Activated T-cell treated with anti-CD3 and anti-CD28 coated beads, Interleukin-2, amount 50 U/mL, for 4 hours (primary cell): ENCODE measurements at regions not wholly inside any gene's neighbourhood (a gene's known extent, or its start where the extent isn't known, plus 50 kb on each side); places are given as distances from the start of the nearest gene placed in this dataset.
"Not testable (repeated sequence)": the region's sequence is repeated elsewhere in the genome, so short reads cannot be mapped to it uniquely, and the experiment has no call there.

Experiments
- ATAC-seq, 2 donors: fragments of 200-7000 bp; cut with Tn5 transposase; one replicate each; pipeline ENCODE4 v1.10.0; 2021
- DNase-seq: peaks from one replicate; pipeline ENCODE4 v3.0.0-alpha.2; 2020
- H3K27me3 Mint-ChIP-seq: one replicate; pipeline ENCODE4 v1.8.0; 2021; ENCODE audit warnings: low read depth, mixed read lengths
- H3K36me3 Mint-ChIP-seq: one replicate; pipeline ENCODE4 v1.8.0; 2022; ENCODE audit warnings: mixed read lengths; ENCODE audit not compliant: insufficient read depth
- H3K4me1 Mint-ChIP-seq: one replicate; pipeline ENCODE4 v1.8.0; 2021; ENCODE audit warnings: low read depth, mixed read lengths
- H3K4me3 Mint-ChIP-seq: one replicate; pipeline ENCODE4 v1.8.0; 2021; ENCODE audit warnings: mild to moderate bottlenecking, moderate library complexity, mixed read lengths
- H3K9me3 Mint-ChIP-seq: one replicate; pipeline ENCODE4 v1.8.0; 2021; ENCODE audit warnings: mixed read lengths

DNA sequence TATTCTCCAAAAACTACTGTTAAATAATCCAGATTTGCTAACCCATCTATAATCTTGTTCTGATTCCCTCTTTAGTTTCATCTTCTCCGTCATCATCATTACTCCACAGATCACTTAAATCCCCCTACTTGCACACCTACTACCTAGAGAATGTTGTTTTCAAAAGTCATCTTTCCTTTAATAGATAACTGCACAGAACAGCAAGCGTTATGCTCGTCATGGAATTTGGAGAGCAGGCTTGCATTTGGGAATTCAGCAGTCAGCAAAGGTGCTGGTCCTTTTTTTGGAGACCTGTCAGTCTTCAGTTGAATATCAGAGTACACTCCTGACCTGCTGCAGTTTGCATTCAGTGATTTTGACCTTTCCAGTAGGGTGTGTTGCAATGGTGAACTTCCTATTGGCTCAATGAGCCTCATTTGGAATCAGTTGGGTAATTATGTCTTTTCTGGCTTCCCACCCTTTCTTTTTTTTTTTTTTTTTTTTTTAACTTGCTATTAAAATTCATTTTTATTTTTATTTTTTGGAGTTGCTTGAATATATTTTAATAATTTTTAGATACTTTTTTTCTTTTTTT is 110.6 kb downstream of the HNRNPLL start:
- Mint-ChIP-seq H3K4me1 (no peaks in the 10 kb centered on the region), H3K27me3 (no peaks in the 10 kb centered on the region), H3K4me3 (no peak overlapping the region), H3K36me3 (no peaks in the 10 kb centered on the region), H3K9me3 (no peaks in the 10 kb centered on the region)
- ATAC-seq = no peak
- no peak for DNase-seq

DNA sequence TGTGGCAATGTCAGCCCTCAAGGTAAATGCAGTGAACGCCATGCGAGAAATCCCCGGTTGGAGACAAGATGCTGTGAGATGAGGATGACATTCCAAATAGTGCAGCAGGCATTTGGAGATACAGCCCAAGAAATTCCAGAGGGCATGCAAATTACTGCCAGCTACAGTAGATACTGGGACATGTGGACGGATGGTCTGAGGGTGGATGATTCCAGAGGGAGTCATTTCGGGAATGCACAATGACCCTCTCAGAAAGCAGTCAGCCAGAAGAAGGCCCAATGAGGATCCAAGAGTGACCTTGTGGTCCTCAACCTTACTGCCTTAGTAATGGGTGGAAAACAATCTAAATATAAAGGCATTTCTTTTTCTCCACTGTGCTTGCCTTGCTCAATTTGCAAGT is 111.3 kb downstream of the HNRNPLL start:
- ATAC-seq (no peak), DNase-seq (no peak)
- no peak overlapping the region for H3K4me3 Mint-ChIP-seq
- no peaks in the 10 kb centered on the region for H3K9me3 Mint-ChIP-seq
- no peaks in the 10 kb centered on the region for H3K36me3 Mint-ChIP-seq
- no peaks in the 10 kb centered on the region for H3K4me1 Mint-ChIP-seq
- no peaks in the 10 kb centered on the region for H3K27me3 Mint-ChIP-seq

DNA sequence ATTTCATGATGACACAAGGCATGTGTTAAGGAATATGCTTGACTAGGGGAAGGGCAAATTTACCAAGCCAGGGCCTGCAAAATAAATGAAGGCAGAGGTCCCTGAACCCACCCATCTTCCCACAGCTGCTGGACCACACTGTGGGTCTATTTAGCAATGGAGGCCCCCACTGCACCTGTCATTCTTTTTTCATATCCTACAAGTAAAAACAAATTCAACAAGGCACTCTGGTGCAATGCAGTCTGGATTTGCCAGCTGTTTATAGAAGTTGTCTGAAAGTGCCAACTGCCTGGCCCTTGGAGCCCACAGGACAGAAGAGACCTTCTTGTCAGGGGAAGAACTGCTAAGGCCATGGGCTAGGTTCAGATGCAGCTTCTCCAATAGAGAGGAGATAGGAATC is 112.8 kb upstream of the ATL2 start:
- Mint-ChIP-seq H3K4me3 (no peak overlapping the region), H3K27me3 (no peaks in the 10 kb centered on the region), H3K4me1 (no peaks in the 10 kb centered on the region), H3K36me3 (no peaks in the 10 kb centered on the region), H3K9me3 (no peaks in the 10 kb centered on the region)
- DNase-seq (no peak), ATAC-seq (no peak)

DNA sequence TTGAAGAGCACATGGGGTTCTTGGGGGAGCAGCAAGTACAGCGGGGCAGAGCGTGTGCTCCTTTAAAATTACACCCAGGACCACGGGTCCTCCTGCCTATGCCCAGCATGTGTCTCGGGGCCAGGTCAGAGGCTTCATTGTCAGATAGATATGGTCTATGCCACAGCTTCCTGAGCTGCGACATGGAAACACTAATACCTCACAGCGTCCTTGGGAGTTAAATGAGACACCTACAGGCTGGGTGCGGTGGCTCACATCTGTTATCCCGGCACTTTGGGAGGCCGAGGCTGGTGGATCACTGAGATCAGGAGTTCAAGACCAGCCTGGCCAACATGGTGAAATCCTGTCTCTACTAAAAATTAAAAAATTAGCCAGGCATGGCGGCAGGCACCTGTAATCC is 110.8 kb upstream of the ATL2 start:
- Mint-ChIP-seq H3K4me3 (no peak overlapping the region), H3K27me3 (no peaks in the 10 kb centered on the region), H3K9me3 (no peaks in the 10 kb centered on the region), H3K4me1 (no peaks in the 10 kb centered on the region), H3K36me3 (no peaks in the 10 kb centered on the region)
- ATAC-seq = no peak
- no peak for DNase-seq

DNA sequence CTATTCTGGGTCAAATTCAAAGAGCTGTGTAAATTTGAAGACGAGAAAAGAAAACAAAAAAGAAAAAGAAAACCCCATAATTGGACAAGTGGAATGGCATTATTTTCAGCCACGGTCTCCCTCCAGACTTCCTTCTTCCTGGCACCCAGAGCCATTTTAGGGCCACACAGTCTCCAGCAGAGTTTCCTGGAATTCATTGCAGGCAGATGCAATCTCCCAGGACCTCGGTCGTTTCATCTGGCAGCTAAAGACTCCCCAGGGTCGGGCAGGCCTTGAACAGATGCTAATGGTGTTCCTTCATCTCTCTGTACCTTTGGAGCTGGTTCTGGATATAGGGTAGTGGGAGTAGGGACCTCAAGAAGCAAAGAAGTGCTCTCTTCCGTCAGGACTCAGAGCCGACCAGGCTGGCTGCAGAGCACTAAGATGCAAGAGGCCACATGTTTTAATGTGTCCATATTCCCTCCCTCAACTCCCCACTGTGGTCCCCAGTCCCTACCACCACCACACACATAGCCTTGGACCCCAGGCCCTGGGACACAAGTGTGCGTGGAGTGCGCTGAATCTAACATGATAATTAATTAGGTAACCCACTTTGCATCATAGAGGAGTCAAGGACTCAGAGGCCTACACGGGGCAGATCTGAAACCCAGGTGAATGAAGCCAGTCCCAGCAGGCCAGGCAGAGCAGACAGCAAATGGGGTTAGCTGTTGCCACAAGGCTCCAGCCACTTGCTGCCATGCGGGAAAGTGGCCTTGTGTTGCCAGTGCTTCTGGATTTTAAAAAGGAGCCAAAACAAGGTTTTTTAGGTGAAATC is 109.3 kb upstream of the ATL2 start:
- Mint-ChIP-seq H3K27me3 (no peaks in the 10 kb centered on the region), H3K4me3 (no peak overlapping the region), H3K36me3 (no peaks in the 10 kb centered on the region), H3K4me1 (no peaks in the 10 kb centered on the region), H3K9me3 (peaks cover 3% of the 10 kb centered on the region)
- ATAC-seq = no peak
- no peak for DNase-seq

DNA sequence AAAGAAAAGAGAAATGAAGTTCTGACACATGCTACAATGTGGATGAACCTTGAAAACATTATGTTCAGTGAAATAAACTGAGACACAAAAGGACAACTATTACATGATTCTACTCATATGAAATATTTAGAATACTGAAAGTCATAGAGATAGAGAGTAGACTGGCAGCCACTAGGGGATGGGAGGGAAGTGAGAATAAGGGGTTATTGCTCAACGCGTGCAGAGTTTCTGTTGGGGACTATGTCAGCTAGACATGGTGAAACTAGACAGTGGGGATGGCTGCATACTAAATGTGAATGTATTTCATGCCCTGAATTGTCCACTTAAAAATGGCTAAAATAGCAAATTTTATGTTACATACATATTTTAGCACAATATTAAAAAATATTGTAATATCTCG is 108.7 kb upstream of the ATL2 start:
- Mint-ChIP-seq H3K9me3 (peaks cover 7% of the 10 kb centered on the region), H3K27me3 (no peaks in the 10 kb centered on the region), H3K4me3 (no peak overlapping the region), H3K36me3 (no peaks in the 10 kb centered on the region), H3K4me1 (no peaks in the 10 kb centered on the region)
- ATAC-seq = no peak
- no peak for DNase-seq

DNA sequence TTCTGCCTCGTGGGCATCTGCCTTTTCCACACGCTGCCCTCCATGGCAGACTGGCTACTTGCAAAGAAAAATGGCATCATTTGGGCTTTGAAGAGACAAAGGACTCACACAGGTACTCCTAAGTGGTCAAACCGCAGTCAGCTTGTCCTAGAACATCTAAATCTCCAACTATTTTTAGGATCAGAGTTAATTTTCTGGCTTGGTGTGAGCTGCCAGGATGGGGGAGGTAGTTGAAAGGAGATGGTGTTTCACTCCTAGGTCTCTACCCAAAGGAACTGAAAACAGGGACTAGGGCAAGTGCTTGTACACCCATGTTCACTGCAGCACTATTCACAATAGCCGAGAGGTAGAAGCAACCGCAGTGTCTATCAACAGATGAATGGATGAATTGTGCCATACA is 107.9 kb upstream of the ATL2 start:
- Mint-ChIP-seq H3K9me3 (peaks cover 13% of the 10 kb centered on the region), H3K36me3 (no peaks in the 10 kb centered on the region), H3K27me3 (no peaks in the 10 kb centered on the region), H3K4me3 (no peak overlapping the region), H3K4me1 (no peaks in the 10 kb centered on the region)
- ATAC-seq (no peak), DNase-seq (no peak)

DNA sequence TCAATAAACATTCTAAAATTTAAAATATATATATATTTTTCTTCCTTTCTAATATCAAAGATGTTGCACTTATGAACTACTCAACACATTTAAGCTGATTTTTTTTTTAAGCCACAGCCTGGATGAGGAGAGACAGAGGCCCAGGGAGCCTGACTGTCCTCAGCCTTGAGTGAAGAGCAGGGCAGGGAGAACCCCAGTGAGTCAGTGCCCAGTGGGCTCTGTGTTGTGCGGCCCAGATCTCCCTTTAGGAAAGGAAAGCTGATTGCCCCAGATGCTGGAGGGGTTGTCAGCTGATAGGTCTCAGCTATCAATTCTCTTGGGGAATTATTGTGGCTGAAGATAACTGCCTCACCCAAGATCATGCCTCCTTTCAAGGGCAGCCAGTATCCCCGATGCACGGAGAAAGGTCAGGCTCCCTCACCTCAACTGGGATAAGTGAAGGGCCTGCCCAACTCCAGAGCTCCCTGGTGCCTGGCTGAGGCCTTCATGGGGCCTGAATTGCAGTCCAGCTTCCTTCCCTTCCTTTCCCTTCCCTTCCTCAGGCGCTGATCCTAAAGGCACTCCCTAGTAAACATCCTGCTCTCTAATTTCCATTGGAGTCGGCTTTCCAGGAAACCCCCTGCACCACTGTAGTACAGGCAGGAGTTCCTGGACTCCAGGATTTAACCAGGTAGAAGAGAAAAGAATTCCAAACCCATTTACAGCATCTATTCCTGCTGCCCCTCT is 106.9 kb upstream of the ATL2 start:
- H3K36me3 Mint-ChIP-seq = no peaks in the 10 kb centered on the region
- DNase-seq (no peak), ATAC-seq (no peak)
- H3K9me3 Mint-ChIP-seq = peaks cover 15% of the 10 kb centered on the region
- H3K4me3 Mint-ChIP-seq = no peak overlapping the region
- no peaks in the 10 kb centered on the region for H3K4me1 Mint-ChIP-seq
- H3K27me3 Mint-ChIP-seq = no peaks in the 10 kb centered on the region

DNA sequence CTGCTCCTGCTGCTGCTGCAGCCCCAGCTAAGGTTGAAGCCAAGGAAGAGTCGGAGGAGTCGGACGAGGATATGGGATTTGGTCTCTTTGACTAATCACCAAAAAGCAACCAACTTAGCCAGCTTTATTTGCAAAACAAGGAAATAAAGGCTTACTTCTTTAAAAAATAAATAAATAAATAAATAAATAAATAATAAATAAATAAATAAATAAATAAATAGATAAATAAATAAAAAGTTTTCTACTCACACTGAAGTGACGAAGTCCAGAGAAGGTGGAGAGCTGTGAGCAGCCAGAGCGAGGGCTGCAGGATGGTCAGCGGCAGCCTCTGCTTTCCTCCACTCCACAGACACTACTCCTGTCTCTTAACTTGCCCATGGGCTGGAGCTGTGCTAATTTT is 105.6 kb upstream of the ATL2 start:
- H3K4me1 Mint-ChIP-seq, ATAC-seq, H3K27me3 Mint-ChIP-seq: not testable (repeated sequence)

DNA sequence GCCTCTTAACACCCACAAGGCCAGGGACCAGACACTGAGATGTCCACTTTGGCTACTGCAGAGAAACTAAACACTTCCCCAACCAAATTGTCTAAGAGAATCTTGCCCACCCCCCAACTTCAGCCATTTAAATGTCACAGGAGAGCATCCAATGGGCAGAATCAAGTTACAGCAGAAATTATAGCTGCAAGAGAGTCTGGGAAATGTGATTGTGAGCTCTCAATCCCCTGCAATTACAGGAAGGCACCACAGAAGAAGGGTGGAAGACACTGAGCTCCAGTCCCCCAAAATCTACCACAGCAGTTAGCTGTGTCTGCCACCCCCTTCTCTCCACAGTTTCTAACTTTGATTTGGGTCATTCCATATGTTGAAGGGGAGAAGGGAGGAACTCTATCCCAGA is 103.5 kb upstream of the ATL2 start:
- Mint-ChIP-seq H3K27me3 (peaks cover 5% of the 10 kb centered on the region), H3K9me3 (peaks cover 15% of the 10 kb centered on the region), H3K4me1 (no peaks in the 10 kb centered on the region), H3K36me3 (no peaks in the 10 kb centered on the region), H3K4me3 (no peak overlapping the region)
- ATAC-seq = no peak
- DNase-seq = no peak

More for the DNA sequence above, 105.6 kb upstream of the ATL2 start:
- H3K9me3 Mint-ChIP-seq = peaks cover 15% of the 10 kb centered on the region
- not testable (repeated sequence) for DNase-seq, H3K36me3 Mint-ChIP-seq, H3K4me3 Mint-ChIP-seq

DNA sequence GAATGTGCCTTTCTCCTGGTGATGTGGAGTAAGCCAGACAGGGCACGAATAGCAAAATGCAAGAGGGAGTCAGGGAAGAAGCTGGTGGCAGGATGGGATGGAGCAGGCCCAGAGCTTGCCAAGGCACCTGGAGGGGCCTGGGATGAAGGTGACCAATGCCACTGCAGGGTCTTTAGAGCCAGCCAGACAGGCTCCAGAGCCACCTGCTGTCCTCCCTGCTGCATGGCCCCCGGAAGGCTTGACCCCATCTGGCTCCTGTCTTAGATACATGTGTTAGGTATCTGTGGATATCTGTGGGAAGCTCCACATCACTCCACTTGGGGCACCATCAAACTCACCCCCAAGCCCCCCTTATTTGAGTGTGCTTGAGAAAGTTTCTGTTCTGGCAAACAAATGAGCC is 99.9 kb upstream of the ATL2 start:
- Mint-ChIP-seq H3K27me3 (peaks cover 24% of the 10 kb centered on the region), H3K36me3 (no peaks in the 10 kb centered on the region), H3K4me3 (no peak overlapping the region), H3K4me1 (peaks cover 12% of the 10 kb centered on the region), H3K9me3 (peaks cover 15% of the 10 kb centered on the region)
- no peak for ATAC-seq
- no peak for DNase-seq

DNA sequence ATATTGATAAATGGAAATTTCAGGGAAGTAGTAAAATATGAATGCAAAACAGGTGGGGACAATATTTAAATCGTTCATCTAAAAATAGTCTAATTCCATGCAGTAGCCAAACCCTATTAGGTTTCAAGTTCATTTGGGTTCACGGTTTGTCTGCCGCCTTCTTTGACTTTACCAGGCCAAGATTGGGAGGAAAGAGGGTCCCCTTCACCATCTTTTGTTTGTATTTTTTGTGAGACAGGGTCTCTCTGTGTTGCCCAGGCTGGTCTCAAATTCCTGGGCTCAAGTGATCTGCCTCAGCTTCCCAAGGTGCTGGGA is 98.5 kb upstream of the ATL2 start:
- DNase-seq (no peak), ATAC-seq (no peak)
- Mint-ChIP-seq H3K9me3 (peaks cover 6% of the 10 kb centered on the region), H3K4me3 (no peak overlapping the region), H3K4me1 (peaks cover 12% of the 10 kb centered on the region), H3K36me3 (no peaks in the 10 kb centered on the region), H3K27me3 (peaks cover 26% of the 10 kb centered on the region)

DNA sequence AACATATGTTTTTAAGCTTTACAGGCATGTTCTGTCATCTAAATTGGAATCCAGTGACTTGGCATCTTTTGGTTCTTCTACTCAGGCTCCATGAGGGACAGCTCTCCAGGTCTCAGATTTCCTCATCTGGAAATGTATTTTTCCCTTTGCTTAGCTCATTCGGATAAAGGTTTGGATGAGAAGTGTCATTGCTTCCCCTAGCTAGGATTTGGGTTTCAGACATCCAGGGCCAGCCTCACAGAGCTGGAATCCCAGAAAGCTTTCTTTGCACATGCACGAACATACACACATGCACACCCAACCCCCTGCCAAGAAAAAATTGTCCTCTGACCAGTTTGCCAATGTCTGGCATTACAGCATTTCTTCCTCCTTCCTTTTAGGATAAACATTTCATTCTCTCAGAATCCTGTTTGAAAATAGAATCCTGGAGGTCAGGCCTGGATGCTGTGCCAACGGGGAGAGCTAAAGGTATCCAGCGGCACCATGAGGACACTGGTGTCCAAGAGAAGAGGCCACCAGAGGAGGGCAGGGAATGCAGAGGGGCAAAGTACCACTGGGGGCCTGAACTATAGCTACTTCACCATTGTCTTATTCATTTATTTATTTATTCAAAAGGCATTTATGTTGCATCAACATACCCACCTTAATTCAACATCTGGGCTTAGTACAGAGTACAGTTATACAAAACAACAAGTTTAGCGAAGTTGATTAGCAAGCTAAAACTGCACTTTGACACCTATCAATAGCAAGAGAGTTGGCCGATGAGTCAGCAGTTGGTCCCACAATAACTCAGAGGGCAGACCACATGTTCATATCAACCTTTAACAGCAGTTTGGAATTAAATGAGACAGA is 97.9 kb upstream of the ATL2 start:
- H3K4me3 Mint-ChIP-seq = no peak overlapping the region

DNA sequence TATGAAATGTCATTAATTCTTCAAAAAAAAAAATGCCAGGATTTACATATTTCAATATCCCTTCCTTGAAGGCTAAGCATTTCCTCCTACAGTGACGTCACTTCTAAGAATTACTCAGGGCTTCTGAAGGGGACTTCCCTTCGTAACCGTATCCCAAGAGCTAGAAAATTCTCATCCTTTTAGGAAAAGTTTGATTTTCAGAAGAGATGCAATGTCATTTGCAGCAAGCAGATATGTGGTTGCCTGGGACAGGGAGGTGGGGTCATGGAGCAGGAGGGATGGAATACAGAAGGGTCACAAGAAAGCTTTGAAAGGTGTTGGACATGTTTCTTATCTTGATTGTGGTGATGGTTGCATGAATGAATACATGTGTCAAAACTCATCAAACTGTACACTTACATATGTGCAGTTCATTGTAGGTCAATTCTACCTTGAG is 97.0 kb upstream of the ATL2 start:
- Mint-ChIP-seq H3K4me3 (no peak overlapping the region), H3K27me3 (peaks cover 26% of the 10 kb centered on the region), H3K4me1 (peaks cover 12% of the 10 kb centered on the region), H3K9me3 (no peaks in the 10 kb centered on the region), H3K36me3 (no peaks in the 10 kb centered on the region)
- DNase-seq (no peak), ATAC-seq (peak in 1 of 2 donors; percentile 49)

More for the DNA sequence above, 97.9 kb upstream of the ATL2 start:
- ATAC-seq (peak in 1 of 2 donors; percentile 40), DNase-seq (no peak)
- H3K4me1 Mint-ChIP-seq = peaks cover 12% of the 10 kb centered on the region
- no peaks in the 10 kb centered on the region for H3K36me3 Mint-ChIP-seq
- peaks cover 1% of the 10 kb centered on the region for H3K9me3 Mint-ChIP-seq
- peaks cover 26% of the 10 kb centered on the region for H3K27me3 Mint-ChIP-seq
